Stimulated activated CD8-positive, alpha-beta memory T cell treated with anti-CD3 and anti-CD28 coated beads, Interleukin-12 subunit alpha, Interleukin-12 subunit beta, amount 100 ng/mL, for 1 hour (primary cell): ENCODE measurements at regions not wholly inside any gene's neighbourhood (a gene's known extent, or its start where the extent isn't known, plus 50 kb on each side); places are given as distances from the start of the nearest gene placed in this dataset.

Source experiments
- DNase-seq: peaks from one replicate; pipeline ENCODE4 v3.0.0-alpha.2; 2020; ENCODE audit warnings: low read depth

- no peak for DNase-seq
These were observed 308.2 kb downstream of the ANXA1 start for GRCh38 chr9:73459817-73460216.

DNA sequence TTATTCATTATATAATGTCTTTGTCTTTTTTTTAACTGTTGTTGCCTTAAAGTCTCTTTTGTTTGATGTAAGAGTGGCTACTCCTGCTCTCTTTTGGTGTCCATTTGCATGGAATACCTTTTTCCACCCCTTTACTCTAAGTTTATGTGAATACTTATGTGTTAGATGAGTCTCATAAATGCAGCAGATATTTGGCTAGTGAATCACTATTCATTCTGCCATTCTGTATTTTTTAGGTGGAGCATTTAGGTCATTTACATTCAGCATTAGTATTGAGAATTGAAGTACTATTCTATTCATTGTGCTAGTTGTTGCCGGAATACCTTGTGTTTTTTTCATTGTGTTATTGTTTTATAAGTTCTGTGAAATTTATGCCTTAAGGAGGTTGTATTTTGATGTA lies 317.1 kb downstream of the ANXA1 start:
- DNase-seq = no peak

- DNase-seq = no peak
These were observed 319.1 kb downstream of the ANXA1 start for GRCh38 chr9:73470766-73471165.

DNA sequence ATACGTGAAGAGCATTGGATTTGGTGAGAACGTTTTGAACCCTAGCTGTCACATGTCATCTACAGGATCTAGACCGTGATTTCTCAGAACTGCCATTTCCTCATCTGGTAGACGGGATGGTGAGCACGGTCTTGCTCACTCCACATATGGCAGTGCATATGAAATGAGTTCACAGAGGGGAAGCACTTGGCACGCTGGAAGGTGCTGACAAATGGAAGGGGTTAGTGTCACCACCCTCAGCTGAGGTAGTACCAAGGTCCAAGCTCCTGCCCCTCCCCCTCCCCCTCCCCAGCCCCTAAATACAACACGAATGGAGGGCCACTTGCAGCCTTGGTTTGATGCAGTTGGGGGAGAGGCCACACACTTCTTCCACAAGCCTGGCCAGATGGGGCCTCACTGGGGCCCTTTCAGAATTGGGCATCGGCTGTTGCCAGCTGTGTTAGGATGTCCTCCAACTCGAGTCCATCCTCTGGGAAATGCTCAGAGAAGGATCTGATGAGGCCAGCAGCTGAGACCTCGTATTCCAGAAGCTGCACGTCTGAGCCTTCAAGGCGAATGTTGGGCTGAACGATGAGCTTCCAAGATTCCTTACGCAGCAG lies 322.4 kb downstream of the ANXA1 start:
- DNase-seq = no peak

DNA sequence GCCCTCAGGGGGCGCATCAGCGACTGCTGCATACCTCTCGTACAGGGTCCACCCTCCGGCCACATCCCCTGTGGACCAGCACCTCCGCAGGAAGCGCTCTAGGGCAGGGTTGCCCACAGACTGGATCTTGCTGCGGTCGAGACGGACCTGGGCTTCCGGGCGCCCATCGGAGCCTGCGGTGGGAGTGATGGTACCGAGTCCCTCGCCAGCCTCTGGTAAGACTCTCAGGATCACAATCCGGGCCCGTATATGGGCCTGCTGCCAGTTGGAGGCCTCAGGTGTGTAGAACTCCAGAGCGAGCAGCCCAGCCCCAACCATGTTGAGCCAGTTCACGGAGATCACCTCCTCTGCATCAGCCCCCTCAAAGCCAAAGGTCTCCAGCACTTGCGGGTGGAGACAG lies 323.0 kb downstream of the ANXA1 start:
- no peak for DNase-seq

DNA sequence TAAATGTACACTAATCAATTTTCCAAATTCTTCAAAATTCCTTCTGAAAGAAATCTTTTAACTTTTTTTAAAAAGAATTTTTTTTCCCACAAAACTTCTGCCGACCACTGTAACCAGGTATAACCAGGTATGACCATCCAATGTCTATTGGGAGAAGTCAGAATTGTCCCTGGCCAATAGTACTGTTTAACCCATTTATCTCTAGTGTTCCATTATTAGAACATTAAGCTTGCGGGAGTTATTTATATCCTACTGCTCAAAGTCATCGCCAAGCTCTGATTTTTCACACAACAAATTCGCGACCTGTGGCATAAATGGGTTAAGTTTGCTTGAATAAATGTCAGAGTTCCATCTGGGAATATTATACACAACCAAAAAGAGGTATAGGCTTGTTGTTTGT lies 343.2 kb downstream of the ANXA1 start:
- no peak for DNase-seq

DNA sequence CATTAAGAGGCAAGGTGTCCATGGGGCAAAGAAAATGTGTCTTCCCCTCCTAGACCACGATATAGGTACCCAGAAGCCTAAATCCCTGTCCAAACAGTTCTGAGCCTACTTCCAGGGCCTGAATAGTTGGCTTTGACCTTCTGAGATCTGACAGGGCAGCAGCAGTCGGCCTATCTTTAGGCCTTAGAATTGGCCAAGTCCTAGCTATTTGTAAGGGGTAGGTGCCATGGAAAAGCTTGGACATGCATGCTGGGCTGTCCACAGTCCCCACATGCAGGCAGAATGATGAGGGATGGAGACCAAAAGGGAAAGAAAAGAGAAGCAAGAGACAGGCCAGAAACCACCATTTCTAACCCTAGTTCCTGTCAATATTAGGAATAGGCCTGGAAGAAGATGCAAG lies 346.1 kb downstream of the ANXA1 start:
- DNase-seq = no peak

- no peak for DNase-seq
These were observed 363.6 kb downstream of the ANXA1 start for GRCh38 chr9:73515216-73515615.

- no peak for DNase-seq
These were observed 371.7 kb downstream of the ANXA1 start for GRCh38 chr9:73523391-73523790.

GRCh38 chr9:73525350-73525749 lies 373.7 kb downstream of the ANXA1 start:
- DNase-seq = no peak

- DNase-seq = no peak
These were observed 375.9 kb downstream of the ANXA1 start for GRCh38 chr9:73527521-73527920.

DNA sequence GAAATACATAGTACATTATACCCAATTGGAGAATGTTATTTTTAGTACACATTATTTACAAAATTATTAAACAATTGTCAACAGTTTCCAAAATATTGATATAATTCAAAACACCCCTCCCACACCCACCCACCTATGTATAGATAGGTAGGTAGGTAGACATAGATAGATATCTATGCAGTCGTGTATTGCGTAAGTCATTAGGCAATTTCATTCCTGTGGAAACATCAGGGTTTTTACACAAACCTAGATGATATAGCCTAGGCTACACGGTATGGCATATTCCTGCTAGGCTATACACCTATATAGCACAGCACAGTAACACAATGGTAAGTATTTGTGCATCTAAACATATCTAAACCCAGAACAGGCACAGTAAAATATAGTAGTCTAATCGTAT lies 377.3 kb downstream of the ANXA1 start:
- DNase-seq = no peak

GRCh38 chr9:73529666-73530065 lies 378.0 kb downstream of the ANXA1 start:
- DNase-seq = no peak

GRCh38 chr9:73531051-73531532 lies 379.4 kb downstream of the ANXA1 start:
- DNase-seq = no peak

DNA sequence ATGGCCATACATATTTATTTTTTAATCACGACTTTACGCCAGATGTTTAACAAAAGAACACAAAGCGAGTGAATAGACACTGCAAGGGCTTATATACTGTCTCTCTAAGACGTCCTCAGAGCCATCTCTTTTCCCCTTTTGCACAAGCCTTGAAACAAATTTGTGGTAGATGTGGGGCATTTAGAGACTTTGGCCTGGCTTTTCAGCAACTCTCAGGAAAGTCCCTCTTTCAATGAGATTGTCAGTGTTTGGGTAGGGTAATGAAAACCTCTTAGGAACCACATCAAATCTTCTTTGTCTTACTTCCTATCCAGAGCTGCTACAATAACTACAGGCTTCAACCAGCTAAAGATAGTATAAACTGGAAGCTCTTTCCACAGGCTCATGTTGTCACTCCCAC lies 380.0 kb downstream of the ANXA1 start:
- DNase-seq = no peak

DNA sequence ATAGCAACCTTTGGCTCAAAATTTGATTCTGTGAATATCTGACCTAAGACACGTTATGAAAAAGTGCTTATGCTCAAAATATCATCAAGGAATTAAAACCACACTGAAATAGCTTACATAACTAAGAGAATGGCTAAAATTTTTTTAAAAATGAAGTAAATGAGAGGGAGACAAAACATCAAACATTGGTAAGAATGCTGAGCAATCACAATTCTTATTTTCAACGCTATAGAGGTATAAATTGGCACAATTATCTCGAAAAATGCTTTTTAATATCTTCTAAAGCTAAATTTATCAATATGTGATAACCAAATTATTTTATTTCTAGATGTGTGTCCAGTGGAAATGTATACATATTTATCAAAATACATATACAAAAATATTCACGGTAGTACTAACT lies 381.3 kb downstream of the ANXA1 start:
- DNase-seq = no peak

- no peak for DNase-seq
These were observed 384.7 kb downstream of the ANXA1 start for GRCh38 chr9:73536403-73536802.

GRCh38 chr9:73537561-73537960 lies 385.9 kb downstream of the ANXA1 start:
- no peak for DNase-seq

DNA sequence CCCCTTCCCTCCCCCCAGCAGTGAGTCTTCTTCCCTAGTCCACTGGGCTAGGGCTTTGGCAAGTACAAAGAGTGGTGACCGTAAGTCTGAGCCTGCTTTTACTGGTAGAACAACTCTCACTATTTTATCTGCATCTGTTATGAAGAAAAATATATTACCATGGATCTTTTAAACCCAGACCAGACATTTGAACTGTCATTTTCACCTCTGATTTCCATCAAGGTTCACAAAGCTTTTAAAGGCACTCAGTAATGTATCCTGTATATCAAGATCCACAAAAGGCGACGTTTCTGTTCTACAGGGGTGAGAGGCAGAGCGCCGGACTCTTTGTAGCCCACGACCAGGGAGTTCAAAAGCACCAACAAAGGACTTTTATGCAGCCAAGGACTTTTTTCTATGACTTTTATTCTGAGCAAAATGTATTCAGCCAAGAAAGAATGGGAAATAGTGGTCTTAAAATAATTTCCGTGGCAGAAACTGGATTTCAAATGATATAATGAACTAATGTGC lies 388.3 kb downstream of the ANXA1 start:
- DNase-seq = no peak

- DNase-seq = no peak
These were observed 390.3 kb downstream of the ANXA1 start for GRCh38 chr9:73541923-73542322.

DNA sequence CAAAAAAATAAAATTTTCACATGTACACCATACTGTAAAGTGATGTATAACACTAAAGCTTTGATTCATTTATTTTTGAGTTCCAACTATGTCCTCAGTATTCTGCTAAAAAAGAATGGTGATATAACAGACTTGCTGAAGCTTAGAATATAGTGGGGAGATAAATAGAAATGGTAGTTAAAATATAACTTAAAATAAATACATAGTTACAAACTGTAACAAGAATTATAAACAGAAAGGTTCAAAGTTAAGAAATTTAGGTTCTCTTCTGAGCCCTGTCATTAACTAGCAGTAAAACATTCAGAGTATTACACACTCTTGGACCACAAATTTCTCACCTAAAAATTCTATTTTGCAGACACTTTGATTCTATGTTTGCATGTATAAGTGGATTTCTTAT lies 392.1 kb downstream of the ANXA1 start:
- no peak for DNase-seq

- DNase-seq = no peak
These were observed 396.5 kb downstream of the ANXA1 start for GRCh38 chr9:73548201-73548600.

DNA sequence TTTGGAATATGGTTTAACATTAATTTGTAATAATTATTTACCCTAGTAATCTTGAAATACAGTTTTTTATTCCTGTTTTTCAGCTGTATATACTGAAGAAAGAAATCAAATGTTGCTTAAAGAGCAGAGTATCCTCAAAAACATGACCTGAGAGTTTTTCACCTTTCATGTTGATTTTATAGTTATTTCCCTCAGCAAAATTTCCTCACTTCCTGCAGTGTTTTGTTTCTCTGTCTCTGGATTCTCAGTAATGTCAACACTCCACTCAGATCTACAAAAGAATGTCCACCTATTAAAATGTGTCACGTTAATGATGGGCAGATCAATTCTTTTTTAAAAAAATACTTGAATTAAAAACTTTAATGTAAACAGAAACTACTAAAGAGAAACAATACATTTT lies 398.3 kb downstream of the ANXA1 start:
- DNase-seq = no peak

DNA sequence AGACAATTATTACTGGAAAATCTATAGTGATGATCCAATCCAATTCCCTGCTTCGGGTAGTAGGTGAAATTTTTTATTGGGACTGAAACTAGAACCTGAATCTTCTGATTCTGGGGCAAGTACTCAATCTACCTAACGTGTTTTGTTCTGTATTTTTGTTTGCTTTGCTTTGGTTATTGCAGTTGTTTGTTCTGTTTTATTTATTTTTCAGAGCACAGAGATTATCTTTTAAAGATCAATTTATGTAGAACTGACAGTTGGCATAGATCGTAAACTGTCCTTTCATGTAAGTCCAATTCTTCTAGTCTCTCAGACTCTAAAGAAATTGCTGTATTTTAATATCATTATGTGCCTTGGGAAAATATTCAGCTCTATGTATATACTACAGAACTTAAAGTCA lies 401.6 kb downstream of the ANXA1 start:
- no peak for DNase-seq

- no peak for DNase-seq
These were observed 406.8 kb downstream of the ANXA1 start for GRCh38 chr9:73558471-73558870.
